Astrocyte (in vitro differentiated cells and primary cell): ENCODE measurements at regions not wholly inside any gene's neighbourhood (a gene's known extent, or its start where the extent isn't known, plus 50 kb on each side); places are given as distances from the start of the nearest gene placed in this dataset.

ENCODE experiments used
- DNase-seq: peaks from one replicate; pipeline ENCODE4 v3.0.0-alpha.2; 2010; ENCODE audit warnings: low read depth
- FAIRE-seq: peaks from 2 replicates; lab custom pipeline; 2011; peaks lifted over from hg19 to GRCh38; lab: Jason Lieb, UNC
- H2AFZ ChIP-seq: 2 replicates; pipeline ENCODE4 v1.6.0; 2012; ENCODE audit warnings: low read depth, low read length, inconsistent platforms
- H3K27ac ChIP-seq: 2 replicates; pipeline ENCODE4 v1.5.1; 2011; ENCODE audit warnings: low read depth, low read length, inconsistent platforms
- H3K27me3 ChIP-seq: 2 replicates; pipeline ENCODE4 v1.6.0; 2011; ENCODE audit warnings: low read length, inconsistent platforms; ENCODE audit not compliant: insufficient read depth
- H3K36me3 ChIP-seq: 2 replicates; pipeline ENCODE4 v1.5.1; 2011; ENCODE audit warnings: low read length, inconsistent platforms; ENCODE audit not compliant: insufficient read depth
- H3K4me1 ChIP-seq: 2 replicates; pipeline ENCODE4 v1.5.1; 2011; ENCODE audit warnings: low read length, inconsistent platforms; ENCODE audit not compliant: insufficient read depth
- H3K4me2 ChIP-seq: 2 replicates; pipeline ENCODE4 v1.6.0; 2012; ENCODE audit warnings: low read length, inconsistent platforms
- H3K4me3 ChIP-seq: 2 replicates; pipeline ENCODE4 v1.5.1; 2011; ENCODE audit warnings: low read depth, mild to moderate bottlenecking, low read length, inconsistent platforms; ENCODE audit not compliant: insufficient read depth
- H3K79me2 ChIP-seq: 2 replicates; pipeline ENCODE4 v1.6.0; 2012; ENCODE audit warnings: mild to moderate bottlenecking, low read length, inconsistent platforms; ENCODE audit not compliant: insufficient read depth
- H3K9ac ChIP-seq: 2 replicates; pipeline ENCODE4 v1.6.0; 2012; ENCODE audit warnings: mild to moderate bottlenecking, low read length, inconsistent platforms
- H3K9me3 ChIP-seq: 2 replicates; pipeline ENCODE4 v1.5.1; 2012; ENCODE audit warnings: low read depth, mild to moderate bottlenecking, low read length, inconsistent platforms; ENCODE audit not compliant: insufficient read depth
- H4K20me1 ChIP-seq: 2 replicates; pipeline ENCODE4 v1.6.0; 2012; ENCODE audit warnings: low read length, inconsistent platforms; ENCODE audit not compliant: insufficient read depth
- H3K27ac Mint-ChIP-seq: one replicate; pipeline ENCODE4 v1.8.0; 2021; ENCODE audit warnings: mild to moderate bottlenecking, mixed read lengths; ENCODE audit not compliant: unreplicated experiment
- H3K27me3 Mint-ChIP-seq: one replicate; pipeline ENCODE4 v1.8.0; 2021; ENCODE audit warnings: low read depth, mixed read lengths; ENCODE audit not compliant: unreplicated experiment
- H3K36me3 Mint-ChIP-seq: one replicate; pipeline ENCODE4 v1.8.0; 2021; ENCODE audit warnings: low read depth, mixed read lengths; ENCODE audit not compliant: unreplicated experiment
- H3K4me1 Mint-ChIP-seq: one replicate; pipeline ENCODE4 v1.8.0; 2021; ENCODE audit warnings: low read depth, mixed read lengths; ENCODE audit not compliant: unreplicated experiment
- H3K4me3 Mint-ChIP-seq: one replicate; pipeline ENCODE4 v1.8.0; 2021; ENCODE audit warnings: mild to moderate bottlenecking, moderate library complexity, mixed read lengths; ENCODE audit not compliant: unreplicated experiment
- H3K9me3 Mint-ChIP-seq: one replicate; pipeline ENCODE4 v1.8.0; 2021; ENCODE audit warnings: mild to moderate bottlenecking, mixed read lengths; ENCODE audit not compliant: unreplicated experiment
- EZH2 ChIP-seq: IDR thresholded peaks from 2 replicates; pipeline ENCODE4 v1.6.1; 2012; ENCODE audit warnings: mild to moderate bottlenecking, low read length, inconsistent platforms; ENCODE audit not compliant: insufficient read depth
- TF ChIP-seq, protein P1 (sequence below): IDR thresholded peaks from 2 replicates; pipeline ENCODE4 v1.5.1; 2011; ENCODE audit warnings: low read depth, mild to moderate bottlenecking, inconsistent platforms, low read length, moderate library complexity; ENCODE audit not compliant: insufficient read depth

GRCh38 chr10:109456566-109457301 is 466.6 kb downstream of the XPNPEP1 start:
- Mint-ChIP-seq H3K27ac (no peak overlapping the region), H3K36me3 (peaks cover 2% of the 10 kb centered on the region), H3K9me3 (peaks cover 10% of the 10 kb centered on the region), H3K27me3 (peaks cover 32% of the 10 kb centered on the region), H3K4me1 (peaks cover 5% of the 10 kb centered on the region), H3K4me3 (peak overlapping the region; percentile 83)
- TF ChIP-seq EZH2 = no peak
- TF ChIP-seq, protein P1, sequence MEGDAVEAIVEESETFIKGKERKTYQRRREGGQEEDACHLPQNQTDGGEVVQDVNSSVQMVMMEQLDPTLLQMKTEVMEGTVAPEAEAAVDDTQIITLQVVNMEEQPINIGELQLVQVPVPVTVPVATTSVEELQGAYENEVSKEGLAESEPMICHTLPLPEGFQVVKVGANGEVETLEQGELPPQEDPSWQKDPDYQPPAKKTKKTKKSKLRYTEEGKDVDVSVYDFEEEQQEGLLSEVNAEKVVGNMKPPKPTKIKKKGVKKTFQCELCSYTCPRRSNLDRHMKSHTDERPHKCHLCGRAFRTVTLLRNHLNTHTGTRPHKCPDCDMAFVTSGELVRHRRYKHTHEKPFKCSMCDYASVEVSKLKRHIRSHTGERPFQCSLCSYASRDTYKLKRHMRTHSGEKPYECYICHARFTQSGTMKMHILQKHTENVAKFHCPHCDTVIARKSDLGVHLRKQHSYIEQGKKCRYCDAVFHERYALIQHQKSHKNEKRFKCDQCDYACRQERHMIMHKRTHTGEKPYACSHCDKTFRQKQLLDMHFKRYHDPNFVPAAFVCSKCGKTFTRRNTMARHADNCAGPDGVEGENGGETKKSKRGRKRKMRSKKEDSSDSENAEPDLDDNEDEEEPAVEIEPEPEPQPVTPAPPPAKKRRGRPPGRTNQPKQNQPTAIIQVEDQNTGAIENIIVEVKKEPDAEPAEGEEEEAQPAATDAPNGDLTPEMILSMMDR = no peak
- no peaks in the 10 kb centered on the region for H3K36me3 ChIP-seq
- H3K4me1 ChIP-seq = no peaks in the 10 kb centered on the region
- no peaks in the 10 kb centered on the region for H4K20me1 ChIP-seq
- H3K9ac ChIP-seq = no peak overlapping the region
- peak overlapping the region; percentile 55 for H2AFZ ChIP-seq
- peak overlapping the region; percentile 76 for H3K4me2 ChIP-seq
- peak overlapping the region; percentile 29 for H3K4me3 ChIP-seq
- peaks cover 8% of the 10 kb centered on the region for H3K27me3 ChIP-seq
- no peak for DNase-seq
- H3K27ac ChIP-seq = no peak overlapping the region
- no peaks in the 10 kb centered on the region for H3K79me2 ChIP-seq
- FAIRE-seq = no peak
- H3K9me3 ChIP-seq = no peaks in the 10 kb centered on the region

GRCh38 chr10:109454691-109455090 is 468.6 kb downstream of the XPNPEP1 start:
- TF ChIP-seq, protein P1 = no peak
- no peak for TF ChIP-seq EZH2
- H3K4me1 Mint-ChIP-seq = peaks cover 7% of the 10 kb centered on the region
- no peak overlapping the region for H3K4me3 Mint-ChIP-seq

DNA sequence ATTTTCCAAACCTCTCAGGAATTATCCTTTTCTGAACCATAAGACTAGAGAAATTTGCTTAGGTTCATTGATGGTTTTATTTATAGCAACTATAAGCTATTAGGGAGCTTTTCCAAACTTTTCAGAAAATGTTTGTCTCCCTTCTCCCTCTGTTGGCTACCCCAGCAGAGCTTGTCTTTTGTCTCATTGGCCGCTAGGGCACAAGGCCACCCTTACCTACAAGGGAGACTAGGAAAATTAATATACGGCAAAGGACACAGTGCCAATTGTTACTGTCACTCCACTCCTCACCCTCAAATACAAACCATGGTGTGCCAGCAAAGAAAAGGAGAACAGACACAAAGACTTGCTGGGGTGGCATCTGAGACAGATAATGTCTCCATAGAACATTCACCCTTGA is 471.4 kb downstream of the XPNPEP1 start:
- H3K4me3 ChIP-seq = no peak overlapping the region
- H3K79me2 ChIP-seq = no peaks in the 10 kb centered on the region
- H3K4me1 Mint-ChIP-seq = peaks cover 14% of the 10 kb centered on the region
- H3K4me1 ChIP-seq = peaks cover 3% of the 10 kb centered on the region
- no peak overlapping the region for H3K9ac ChIP-seq
- H3K27ac ChIP-seq = no peak overlapping the region
- DNase-seq (no peak), FAIRE-seq (no peak)
- TF ChIP-seq, protein P1 = no peak
- no peak for TF ChIP-seq EZH2
- H3K27ac Mint-ChIP-seq = no peak overlapping the region
- H3K4me3 Mint-ChIP-seq = no peak overlapping the region
- peaks cover 3% of the 10 kb centered on the region for H3K27me3 ChIP-seq
- H2AFZ ChIP-seq = no peak overlapping the region
- peaks cover 3% of the 10 kb centered on the region for H3K9me3 Mint-ChIP-seq
- no peaks in the 10 kb centered on the region for H3K36me3 Mint-ChIP-seq
- H3K36me3 ChIP-seq = no peaks in the 10 kb centered on the region
- H3K27me3 Mint-ChIP-seq = peaks cover 14% of the 10 kb centered on the region
- H3K9me3 ChIP-seq = no peaks in the 10 kb centered on the region
- H3K4me2 ChIP-seq = no peak overlapping the region
- no peaks in the 10 kb centered on the region for H4K20me1 ChIP-seq

More at GRCh38 chr10:109454691-109455090, 468.6 kb downstream of the XPNPEP1 start:
- Histone ChIP-seq H3K4me2 (no peak overlapping the region), H4K20me1 (no peaks in the 10 kb centered on the region), H2AFZ (no peak overlapping the region), H3K79me2 (no peaks in the 10 kb centered on the region), H3K4me3 (no peak overlapping the region), H3K9ac (no peak overlapping the region), H3K4me1 (no peaks in the 10 kb centered on the region), H3K27me3 (peaks cover 8% of the 10 kb centered on the region), H3K9me3 (no peaks in the 10 kb centered on the region), H3K27ac (no peak overlapping the region), H3K36me3 (no peaks in the 10 kb centered on the region)
- DNase-seq (no peak), FAIRE-seq (no peak)
- Mint-ChIP-seq H3K27ac (no peak overlapping the region), H3K36me3 (peaks cover 2% of the 10 kb centered on the region), H3K9me3 (peaks cover 10% of the 10 kb centered on the region), H3K27me3 (peaks cover 28% of the 10 kb centered on the region)
